A673 (cell line): ENCODE measurements at regions not wholly inside any gene's neighbourhood (a gene's known extent, or its start where the extent isn't known, plus 50 kb on each side); places are given as distances from the start of the nearest gene placed in this dataset.

Experiments used
- EZH2 ChIP-seq: fragments of 200-600 bp; sonication (generic); IDR thresholded peaks from 2 replicates; pipeline ENCODE4 v1.6.1; 2017; ENCODE audit warnings: borderline replicate concordance, low read depth, mild to moderate bottlenecking, mixed read lengths, antibody characterized with exemption, low read length; ENCODE audit not compliant: poor library complexity, severe bottlenecking
- TF ChIP-seq, protein P1 (sequence below): fragments of 300-800, 200-600 bp; sonication (generic); conservative IDR thresholded peaks from 2 replicates; pipeline ENCODE4 v1.5.1; 2017; ENCODE audit warnings: low read depth, mild to moderate bottlenecking, antibody characterized with exemption, low read length, moderate library complexity, mixed read lengths

DNA sequence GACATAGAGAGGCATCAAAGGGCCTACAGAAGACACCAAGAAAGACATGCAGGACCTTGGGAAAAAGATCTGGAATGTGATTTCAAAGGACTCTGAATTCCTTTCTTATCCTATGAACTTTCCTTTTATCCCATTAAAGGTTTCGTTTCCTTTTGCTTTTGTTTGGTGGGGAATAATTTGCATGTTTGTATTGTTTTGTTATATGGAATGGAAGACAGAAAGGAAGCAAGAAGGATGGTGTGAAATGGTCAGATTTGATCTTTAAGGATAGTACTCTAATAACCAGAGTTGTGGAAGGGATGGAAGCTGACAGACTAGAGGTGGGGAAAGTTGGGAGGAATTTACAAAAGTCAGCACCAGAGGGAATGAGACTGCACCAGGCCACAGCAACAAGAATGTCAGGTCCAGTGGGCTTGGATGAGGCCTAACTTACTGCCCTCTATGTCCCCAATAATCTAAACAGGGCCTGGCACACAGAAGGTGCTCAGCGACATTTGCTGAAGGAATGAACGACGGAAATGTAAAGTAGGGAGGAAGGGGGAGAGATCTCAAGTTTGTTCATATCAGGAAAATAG lies 173.7 kb downstream of the FOXA2 start:
- TF ChIP-seq, protein P1, sequence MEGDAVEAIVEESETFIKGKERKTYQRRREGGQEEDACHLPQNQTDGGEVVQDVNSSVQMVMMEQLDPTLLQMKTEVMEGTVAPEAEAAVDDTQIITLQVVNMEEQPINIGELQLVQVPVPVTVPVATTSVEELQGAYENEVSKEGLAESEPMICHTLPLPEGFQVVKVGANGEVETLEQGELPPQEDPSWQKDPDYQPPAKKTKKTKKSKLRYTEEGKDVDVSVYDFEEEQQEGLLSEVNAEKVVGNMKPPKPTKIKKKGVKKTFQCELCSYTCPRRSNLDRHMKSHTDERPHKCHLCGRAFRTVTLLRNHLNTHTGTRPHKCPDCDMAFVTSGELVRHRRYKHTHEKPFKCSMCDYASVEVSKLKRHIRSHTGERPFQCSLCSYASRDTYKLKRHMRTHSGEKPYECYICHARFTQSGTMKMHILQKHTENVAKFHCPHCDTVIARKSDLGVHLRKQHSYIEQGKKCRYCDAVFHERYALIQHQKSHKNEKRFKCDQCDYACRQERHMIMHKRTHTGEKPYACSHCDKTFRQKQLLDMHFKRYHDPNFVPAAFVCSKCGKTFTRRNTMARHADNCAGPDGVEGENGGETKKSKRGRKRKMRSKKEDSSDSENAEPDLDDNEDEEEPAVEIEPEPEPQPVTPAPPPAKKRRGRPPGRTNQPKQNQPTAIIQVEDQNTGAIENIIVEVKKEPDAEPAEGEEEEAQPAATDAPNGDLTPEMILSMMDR: no peak
- TF ChIP-seq EZH2: no peak
